DMS79 (cell line): ENCODE measurements at regions not wholly inside any gene's neighbourhood (a gene's known extent, or its start where the extent isn't known, plus 50 kb on each side); places are given as distances from the start of the nearest gene placed in this dataset.

Experiments
- DNase-seq: peaks from one replicate; lab custom pipeline; 2025; lab: John Stamatoyannopoulos, UW

DNA sequence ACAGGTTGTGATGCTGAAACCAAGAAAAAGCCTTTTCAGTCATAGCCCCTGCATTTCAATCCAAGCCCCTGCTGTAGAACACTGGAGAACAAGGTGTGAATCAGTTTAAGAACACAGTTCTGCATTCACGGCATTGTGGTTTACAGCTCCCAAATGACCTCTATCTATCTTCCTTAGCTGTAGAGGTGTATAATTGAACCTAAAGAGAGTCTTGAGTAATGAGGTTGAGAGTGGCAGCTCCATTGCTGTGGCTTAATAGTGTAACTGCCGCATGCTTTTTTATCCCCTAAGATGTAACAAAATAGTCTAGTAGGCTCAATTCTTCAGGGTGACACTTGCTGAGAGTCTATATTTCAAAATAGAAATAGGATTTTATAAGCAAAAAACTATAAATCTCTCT is 121.3 kb upstream of the EPHA4 start:
- no peak for DNase-seq

DNA sequence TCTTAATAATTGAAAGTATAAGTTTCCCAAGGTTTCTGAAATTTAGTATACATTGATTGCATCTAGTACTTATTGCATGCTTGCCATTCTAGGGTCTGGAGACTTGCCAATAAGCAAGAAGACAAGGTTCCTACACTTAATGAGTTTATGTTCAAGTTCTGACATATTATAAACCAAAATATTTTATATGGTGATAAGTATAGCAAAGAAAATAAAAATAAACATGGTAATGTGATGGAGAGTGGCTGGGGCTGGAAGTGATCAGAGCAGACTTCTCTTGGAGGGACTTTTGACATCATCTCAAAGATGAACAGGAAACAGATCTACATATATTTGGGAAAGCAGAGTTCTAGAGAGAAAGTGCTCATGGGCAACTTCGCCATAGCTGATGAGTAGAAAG is 119.5 kb upstream of the EPHA4 start:
- no peak for DNase-seq

DNA sequence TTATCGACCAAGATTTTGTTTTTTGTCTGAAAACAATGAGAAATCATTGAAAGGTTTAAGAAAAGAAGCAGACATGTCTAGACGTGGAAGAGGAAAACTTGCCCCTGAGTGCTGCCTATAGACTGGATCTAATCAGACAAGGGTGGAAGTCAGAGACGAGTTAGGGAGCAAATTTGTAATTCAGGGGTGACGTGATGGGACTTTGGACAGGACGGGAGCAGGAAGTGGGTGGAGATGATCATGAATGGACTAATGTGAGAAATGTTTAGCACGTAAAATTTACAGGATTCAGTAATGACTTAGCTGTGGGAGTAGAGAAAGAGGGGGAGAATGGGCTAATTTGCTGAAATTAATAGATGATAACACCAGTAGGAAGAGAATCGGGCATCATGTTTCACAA is 117.0 kb upstream of the EPHA4 start:
- no peak for DNase-seq

DNA sequence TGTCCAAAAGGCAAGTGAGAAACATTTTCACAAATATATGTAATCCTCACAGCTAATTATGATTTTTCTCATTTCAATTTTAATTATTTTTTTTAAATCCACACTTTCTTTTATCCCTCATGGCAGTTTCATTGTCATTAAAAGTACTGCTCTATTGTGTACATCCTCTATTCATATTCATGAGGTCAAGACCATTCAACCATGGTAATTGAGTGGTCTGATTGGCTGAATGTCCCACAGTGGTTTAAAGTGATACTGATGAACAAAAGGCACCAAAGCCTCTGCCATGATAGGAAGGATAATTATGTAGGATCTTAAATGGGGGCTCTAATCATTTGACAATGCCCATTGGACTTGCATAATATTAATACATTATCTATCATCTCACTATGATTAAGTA is 108.4 kb upstream of the EPHA4 start:
- DNase-seq, result no peak

DNA sequence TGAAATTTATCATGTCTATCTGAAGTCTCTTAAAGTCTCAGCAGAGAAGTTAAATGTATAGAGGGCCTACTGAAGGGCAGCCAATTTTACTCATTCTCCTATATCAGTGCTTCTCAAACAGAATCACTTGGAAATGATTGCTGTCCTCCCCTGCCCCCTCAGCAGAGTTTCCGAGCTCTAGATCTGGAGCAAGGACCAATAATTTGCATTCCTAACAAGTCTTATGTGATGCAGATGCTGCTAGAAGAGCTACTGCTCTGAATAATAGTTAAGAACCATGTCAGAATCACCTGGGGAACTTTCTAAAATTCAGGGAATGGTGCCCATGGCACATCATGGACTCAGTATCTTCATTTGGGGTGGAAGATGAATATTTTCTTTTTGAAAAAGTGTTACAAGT is 105.6 kb upstream of the EPHA4 start:
- DNase-seq, result no peak

DNA sequence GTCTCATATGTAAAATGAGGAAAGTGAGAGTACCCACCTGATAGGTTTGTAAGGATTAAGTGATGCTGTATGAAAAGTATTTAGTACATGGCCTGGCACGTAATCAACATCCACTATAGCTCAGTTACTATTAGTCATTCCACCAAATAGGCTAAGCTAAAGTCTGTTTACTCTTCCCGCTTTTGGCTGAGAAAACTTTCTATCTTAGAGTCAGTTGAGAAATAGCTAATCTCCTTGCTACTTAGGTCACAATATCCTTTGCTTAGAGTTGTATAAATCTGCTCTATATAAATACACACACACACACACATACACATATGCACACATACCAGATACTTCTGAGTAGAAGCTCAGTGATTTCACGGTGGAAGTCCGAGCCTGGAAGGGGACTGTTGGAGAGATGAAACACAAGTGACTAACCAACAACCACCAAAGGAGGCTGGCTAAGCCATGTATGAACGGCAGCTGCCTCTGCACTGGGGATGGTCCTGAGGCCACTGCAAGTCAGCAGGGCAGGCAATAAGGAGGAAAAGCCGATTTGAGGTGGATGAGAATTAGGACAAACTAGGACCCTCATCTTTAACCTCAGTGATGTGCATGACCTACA is 104.6 kb upstream of the EPHA4 start:
- DNase-seq, result no peak

DNA sequence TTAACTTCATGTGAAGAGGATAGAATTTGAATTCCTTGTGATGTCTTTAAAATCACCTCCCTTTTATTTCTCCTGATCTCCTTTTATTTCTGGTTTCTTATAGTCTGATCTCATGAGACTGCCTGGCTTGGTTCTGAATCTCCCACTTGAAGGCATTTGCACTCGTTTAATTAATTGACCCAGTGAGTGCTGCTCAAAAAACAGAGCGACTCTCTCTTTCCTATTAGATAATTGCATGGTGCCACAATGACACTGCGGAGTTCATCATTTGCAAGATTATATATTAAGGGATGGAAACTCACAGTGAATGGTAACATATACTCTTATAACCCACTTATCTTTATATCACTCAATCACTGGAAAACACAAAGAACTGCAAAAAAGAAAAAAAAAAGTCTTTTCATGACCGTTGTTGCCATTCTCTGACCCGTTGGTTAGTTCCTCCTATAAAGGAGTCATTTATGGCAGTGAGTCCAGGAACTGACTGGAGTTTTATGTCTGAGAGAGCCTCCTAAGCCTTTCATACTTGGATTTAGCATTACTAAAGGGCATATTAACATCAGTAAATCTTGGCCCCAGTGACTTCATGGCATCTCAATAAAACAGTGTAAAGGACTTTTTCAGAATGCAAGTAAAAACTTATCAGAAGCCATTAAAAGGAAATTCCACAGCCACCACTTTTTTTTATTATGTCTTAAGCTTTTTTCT is 103.3 kb upstream of the EPHA4 start:
- DNase-seq, result no peak

DNA sequence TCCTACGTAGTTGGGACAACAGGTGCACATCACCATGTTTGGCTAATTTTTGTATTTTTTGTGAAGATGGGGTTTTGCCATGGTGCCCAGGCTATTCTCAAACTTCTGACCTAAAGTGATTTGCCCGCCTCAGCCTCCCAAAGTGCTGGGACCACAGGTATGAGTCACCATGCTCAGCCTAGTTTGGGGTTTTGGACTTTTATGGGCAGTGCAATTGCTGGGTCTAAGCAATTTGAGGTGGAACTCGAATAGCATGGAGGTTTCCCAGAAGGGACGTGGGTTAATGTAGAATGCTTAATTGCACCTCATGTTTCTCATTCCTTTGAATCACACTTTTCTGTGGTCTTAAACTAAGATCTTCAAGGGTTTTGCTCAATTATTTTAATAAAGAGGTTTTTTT is 102.3 kb upstream of the EPHA4 start:
- no peak for DNase-seq

DNA sequence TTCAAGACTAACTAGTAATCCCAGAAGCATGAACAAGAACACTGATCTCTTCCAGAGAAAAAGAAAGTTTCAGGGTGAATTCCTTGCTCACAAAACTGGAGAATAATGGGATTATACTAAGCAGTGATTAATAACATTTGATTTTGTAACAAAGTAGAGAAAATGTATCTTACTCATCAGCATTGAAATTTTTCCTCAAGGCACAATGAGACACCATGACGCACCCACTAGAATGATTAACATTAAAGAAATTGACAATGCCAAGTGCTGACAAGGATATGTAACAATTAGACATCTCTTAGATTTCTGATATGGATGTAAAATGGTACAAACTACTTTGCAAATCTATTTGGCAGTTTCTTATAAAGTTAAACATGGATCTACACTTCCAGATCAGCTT is 101.1 kb upstream of the EPHA4 start:
- DNase-seq, result no peak

DNA sequence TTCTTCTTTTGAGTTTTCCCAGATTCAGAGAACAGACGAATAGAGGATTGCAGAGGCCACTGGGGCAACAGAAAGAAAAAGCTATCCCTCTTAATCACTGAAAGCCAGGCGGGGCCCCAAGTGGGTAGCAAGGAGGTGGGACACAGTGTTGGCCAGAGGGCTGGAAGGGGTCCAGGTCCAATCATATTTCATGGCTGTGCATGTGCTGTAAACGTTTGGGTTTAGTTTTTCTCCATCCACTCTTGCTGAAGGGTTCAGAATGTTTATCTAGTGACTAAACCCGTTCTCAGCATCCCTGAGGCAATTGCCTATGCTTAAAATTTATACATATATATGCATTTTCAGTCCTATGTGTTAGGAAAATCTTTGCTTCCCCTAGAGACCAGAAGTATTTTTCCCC is 99.4 kb upstream of the EPHA4 start:
- DNase-seq, result no peak

DNA sequence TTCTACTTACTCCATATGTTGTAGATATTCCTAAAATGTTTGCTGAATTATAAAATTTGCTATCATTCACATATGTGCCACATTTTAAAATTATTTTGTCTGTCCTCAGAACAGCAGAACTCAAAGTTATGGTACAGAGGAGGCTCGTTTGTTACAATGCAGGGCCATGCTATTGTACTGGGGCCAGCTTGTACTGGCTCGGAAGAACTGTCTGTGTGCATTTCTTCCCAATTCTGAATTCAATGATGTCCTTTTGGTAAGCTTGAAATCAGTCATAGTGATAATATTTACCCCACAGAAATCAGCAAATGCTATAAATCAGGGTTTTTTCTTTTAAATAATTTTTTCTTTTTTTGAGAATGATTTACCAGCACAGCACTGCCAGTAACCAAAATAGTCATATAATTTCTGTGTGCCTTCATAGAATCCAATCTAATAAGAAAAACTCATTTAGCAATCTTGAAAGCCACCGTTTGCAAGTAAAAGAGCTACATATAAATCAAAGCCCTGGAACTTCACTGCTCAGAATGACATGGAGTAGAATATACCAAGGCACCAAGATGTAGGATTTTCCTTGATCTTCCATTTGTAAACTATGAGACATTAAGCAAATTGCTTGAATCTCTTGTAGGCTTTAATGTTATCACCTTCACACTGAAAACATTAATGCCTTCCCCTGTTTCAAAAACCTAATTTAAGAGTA is 90.7 kb upstream of the EPHA4 start:
- DNase-seq, result no peak

DNA sequence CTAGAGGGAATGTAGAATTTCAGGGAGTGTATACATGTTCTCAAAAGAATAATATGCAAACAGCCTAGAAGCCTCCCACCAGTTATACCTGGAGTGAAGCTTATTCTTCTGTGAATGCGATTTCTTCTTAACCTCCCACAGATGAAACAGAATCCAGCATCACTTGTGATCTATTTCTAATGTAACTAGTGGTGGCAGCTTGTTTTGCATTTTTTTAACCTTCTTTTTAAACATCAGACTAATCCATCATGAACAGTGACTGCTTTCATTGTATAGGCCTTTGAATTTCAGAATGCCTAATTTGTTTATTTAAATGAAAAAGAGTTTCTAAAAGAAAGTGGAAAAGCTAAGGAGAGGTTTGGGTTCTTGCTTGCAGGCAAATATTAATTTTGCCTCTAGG is 85.7 kb upstream of the EPHA4 start:
- no peak for DNase-seq

DNA sequence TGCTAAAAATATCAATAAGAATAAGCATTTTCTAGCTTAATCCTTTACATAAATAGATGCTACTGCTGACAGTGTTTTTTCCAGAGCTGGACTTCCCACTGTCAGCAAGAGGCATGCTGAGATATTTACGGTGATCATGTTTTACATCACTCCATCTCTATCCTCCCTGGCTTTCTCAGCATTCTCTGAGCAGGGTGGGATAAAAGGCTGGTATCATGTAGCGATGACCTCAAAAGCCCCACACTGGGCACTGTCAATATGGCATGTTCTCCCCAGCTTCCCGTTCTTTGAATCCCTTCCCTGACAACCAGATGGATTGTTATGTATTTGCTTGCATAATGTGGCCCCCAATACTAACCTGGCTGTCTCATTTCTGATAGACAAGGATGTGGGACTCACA is 83.2 kb upstream of the EPHA4 start:
- no peak for DNase-seq

DNA sequence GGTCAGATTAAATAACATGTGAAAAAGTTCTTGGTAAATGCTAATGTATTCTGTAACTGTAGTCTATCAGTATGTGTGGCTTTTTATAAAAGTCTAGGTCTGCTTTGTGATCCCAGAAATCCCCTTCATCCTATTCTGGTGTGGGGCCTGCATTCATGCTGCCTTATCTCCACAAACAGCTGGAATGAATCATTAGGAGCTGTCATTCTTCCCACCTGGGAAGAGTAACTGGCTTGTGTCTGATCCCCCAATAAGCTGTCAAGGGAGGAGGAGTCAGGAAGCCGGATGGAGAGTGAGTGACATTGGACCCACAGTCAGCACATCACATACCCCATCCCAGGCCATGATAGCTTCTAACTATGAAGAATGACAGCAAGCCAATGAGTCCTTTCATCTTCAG is 81.1 kb upstream of the EPHA4 start:
- DNase-seq, result no peak

DNA sequence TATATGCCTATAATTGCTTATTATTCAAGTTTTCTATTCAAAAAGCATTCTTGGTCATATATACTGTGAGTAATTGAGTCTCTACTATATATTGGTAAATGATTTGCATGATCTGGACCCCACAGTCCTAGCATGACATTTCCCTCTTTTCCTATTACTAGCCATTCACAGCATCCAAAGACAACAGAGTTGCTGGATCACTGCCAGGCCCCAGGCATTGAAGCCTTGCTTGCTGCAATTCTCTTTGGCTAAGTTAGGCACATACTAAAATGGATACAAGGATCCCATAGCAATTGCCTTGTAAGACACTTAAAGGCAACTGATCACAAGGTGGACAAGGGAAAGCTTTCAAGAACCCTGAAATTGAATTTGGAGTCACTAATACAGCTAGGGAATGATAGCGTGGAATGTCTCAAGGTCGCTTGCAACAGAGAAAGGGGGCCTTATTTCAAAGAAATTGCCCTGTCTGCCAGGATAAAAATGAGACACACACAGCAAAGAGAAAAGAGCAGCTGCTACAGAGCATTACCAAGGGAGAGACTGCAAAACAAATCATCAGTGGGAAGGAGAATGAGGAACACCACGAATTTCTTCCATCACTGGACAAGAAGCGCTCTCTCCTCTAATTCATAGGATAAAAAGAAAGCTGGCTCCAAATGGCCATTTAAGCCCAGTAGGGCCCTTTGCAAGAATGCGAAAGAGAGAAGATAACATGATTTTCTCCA is 77.1 kb upstream of the EPHA4 start:
- DNase-seq, result no peak

DNA sequence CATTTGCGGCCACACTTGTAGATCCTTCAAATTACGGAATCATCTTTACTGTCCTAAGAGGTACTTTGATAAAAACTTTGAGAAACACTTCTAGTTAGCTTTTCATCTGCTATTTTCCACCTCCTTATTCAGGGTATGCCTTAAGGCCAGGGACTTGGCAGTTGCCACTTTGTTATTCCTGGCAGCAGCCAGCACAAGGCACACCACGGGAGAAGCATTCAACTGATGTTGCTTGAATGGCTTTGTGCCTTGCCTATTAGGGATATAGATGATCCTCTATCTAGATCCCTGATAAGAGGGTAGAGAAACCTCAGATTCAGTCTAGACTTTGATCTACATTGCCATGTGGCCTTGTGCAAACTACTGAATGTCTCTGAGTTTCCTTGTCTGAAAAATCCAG is 70.3 kb upstream of the EPHA4 start:
- DNase-seq, result no peak

DNA sequence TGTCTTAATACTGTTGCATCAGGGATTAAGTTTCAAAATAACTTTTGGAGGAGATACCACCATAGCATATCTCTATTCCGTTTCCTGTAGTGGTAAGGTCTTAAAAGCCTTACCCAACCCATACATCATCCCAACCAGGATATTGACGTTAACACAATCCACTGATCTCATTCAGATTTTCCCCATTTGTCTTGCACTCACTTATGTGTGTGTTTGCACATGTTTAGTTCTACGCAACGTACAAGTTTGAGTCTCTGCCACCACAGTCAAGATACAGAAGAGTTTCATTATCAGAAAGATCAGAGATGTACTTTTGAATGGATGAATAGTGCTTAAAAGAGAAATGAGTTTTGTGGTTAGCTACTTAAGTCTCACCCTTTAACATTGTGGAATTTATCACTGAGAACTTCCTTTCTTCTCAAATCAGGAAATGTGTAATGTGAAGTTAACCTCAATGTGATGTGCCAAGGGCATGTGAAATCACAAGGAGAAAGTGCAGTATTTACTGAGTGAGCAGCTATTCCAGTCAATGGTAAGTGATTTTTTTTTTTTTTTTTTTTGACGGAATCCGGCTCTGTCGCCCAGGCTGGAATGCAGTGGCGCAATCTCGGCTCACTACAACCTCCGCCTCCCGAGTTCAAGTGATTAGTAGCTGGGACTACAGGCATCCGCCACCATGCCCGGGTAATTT is 69.2 kb upstream of the EPHA4 start:
- no peak for DNase-seq

DNA sequence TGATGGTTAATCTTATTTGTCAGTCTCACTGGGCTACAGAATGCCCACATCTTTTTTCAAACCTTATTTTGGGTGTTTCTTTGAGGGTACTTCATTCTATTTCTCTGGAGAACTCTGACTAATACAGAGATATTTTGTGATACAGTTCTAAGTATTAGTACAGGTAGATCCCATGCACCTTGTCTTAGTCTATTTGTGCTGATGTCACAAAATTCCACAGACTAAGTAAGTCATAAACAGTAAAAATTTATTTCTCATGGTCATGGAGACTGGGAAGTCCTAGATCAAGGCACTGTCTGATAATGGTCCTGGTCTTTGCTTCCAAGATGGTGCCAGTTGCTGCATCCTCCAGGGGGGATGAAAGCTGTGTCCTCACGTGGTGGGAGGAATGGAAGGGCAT is 68.6 kb upstream of the EPHA4 start:
- no peak for DNase-seq

DNA sequence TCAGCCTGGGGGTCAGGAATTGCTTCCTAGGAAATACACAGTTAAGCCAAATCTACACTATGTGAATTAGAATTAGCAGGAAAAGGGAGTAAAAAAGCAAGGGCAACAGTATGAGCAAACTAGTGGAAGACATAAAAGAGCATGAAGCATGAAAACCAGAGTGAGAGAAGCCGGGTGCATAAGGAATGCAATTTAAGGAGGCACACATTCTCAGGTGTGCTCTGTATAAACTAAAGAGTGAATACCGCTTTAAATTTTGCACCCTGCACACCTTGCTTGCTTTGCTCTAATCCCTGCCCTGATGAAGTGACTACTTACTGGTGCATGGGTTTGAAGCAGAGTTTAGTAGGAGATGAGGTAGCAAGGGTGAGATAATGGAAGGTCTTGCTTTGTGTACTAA is 65.7 kb upstream of the EPHA4 start:
- DNase-seq, result no peak

DNA sequence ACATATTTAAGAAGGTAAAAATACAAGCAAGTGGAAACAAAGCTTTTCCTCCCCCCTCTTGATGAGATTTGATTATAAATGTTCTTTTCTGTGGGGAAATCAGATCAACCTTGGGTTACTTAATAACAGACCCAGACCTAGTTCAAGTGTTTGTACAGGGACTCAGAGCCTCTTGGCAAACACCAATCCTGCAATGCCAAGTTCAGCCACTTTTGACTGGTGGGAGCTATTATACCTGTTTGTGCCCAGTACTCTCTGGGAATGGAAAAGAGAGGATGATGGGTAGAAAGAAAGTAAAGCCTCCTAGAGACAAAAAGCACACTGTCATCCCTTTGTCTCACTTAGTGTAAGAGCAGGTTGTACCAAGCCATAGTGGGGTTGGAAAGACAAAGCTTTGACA is 63.8 kb upstream of the EPHA4 start:
- no peak for DNase-seq

DNA sequence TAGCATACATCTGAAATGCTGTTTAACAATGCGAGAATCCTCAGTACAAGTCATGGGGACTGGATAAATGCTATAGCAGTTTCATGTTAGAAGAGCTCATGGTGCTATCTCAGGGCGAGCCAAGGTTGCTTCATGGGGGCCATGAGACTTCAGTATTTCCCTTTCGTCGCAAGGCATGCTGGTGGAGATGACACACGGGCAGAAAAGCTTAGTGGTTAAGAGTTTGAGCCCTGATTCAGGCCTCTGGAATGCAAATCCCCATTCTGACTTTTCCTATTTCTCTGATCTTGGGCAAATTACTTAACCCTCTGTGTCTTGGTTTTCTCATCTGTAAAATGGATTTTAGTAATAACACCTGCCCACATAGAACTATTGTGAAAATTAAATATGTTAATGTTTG is 57.4 kb upstream of the EPHA4 start:
- DNase-seq, result no peak

DNA sequence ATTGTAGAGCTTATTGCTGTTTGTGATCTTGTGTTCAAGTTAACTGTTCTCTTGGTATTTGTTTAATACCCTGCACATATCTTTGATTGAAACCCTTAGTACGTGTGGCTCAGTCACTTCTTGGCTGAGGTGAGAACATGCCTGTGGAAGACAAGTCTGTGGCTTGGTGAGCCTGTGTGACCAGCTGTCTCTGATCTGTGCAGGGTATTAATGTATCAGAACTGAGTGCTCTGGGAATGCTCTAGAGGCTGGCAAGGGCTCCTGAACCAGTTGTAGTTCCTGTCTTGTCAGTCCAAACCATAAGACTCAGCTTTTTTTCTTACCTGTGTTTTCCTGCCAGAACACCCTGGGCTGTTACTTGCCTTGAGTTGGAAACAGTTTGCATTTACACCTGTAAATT is 52.4 kb upstream of the EPHA4 start:
- DNase-seq, result no peak
